ENCODE measurements at regions not wholly inside any gene's neighbourhood (a gene's known extent, or its start where the extent isn't known, plus 50 kb on each side); places are given as distances from the start of the nearest gene placed in this dataset.

- no peak for TF ChIP-seq CTCF (conservative IDR thresholded peaks at IDR 0.05; ENCODE audit: low read depth, low read length)
- no peak for DNase-seq (ENCODE audit: low read depth)
- H3K4me3 ChIP-seq (ENCODE audit: low read depth, low read length): no peak overlapping the region
Measured at GRCh38 chr21:41598561-41599431, 90.8 kb upstream of the TMPRSS2 start.

- TF ChIP-seq CTCF (conservative IDR thresholded peaks at IDR 0.05; ENCODE audit: low read depth, low read length): no peak
- DNase-seq (ENCODE audit: low read depth): no peak
- no peak overlapping the region for H3K4me3 ChIP-seq (ENCODE audit: low read depth, low read length)
Measured at GRCh38 chr21:41597811-41598231, 89.9 kb upstream of the TMPRSS2 start.

GRCh38 chr21:41597227-41597626, 89.3 kb upstream of the TMPRSS2 start:
- no peak overlapping the region for H3K4me3 ChIP-seq (ENCODE audit: low read depth, low read length)
- no peak for TF ChIP-seq CTCF (conservative IDR thresholded peaks at IDR 0.05; ENCODE audit: low read depth, low read length)
- no peak for DNase-seq (ENCODE audit: low read depth)

- no peak overlapping the region for H3K4me3 ChIP-seq (ENCODE audit: low read depth, low read length)
- DNase-seq (ENCODE audit: low read depth): no peak
- no peak for TF ChIP-seq CTCF (conservative IDR thresholded peaks at IDR 0.05; ENCODE audit: low read depth, low read length)
Measured at GRCh38 chr21:41596241-41596925, 88.4 kb upstream of the TMPRSS2 start.

DNA sequence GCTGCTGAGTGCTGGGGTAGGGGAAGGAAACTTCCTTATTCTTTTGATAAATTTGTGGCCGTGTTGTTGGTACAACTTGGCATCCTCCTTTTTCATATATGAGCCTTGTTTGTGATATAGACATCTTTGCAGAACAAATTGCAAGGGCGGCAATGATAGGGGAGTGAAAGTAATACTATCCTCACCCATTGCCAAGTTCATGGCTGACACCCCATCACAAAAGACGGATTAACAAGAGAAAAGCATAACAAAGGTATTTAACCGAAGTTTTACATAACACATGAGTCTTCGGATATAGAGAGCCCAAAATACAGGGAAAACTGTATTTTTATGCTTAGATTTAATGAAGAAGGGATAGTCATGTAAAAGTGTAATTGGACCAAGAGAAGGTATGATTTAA, 86.3 kb upstream of the TMPRSS2 start:
- no peak for TF ChIP-seq CTCF (conservative IDR thresholded peaks at IDR 0.05; ENCODE audit: low read depth, low read length)
- H3K4me3 ChIP-seq (ENCODE audit: low read depth, low read length): no peak overlapping the region
- no peak for DNase-seq (ENCODE audit: low read depth)

- TF ChIP-seq CTCF (conservative IDR thresholded peaks at IDR 0.05; ENCODE audit: low read depth, low read length): no peak
- DNase-seq (ENCODE audit: low read depth): no peak
- no peak overlapping the region for H3K4me3 ChIP-seq (ENCODE audit: low read depth, low read length)
Measured at GRCh38 chr21:41593760-41594138, 85.8 kb upstream of the TMPRSS2 start.
